Kidney capillary endothelial cell (primary cell): ENCODE measurements at regions not wholly inside any gene's neighbourhood (a gene's known extent, or its start where the extent isn't known, plus 50 kb on each side); places are given as distances from the start of the nearest gene placed in this dataset.

Source experiments
- DNase-seq: peaks from one replicate; pipeline ENCODE4 v3.0.0-alpha.2; 2018; ENCODE audit warnings: low spot score

GRCh38 chr12:89954259-89954658 is 245.6 kb upstream of the ATP2B1 start:
- no peak for DNase-seq

GRCh38 chr12:89951694-89952060 is 243.0 kb upstream of the ATP2B1 start:
- DNase-seq = no peak

- no peak for DNase-seq
Measured at GRCh38 chr12:89951050-89951693, 242.5 kb upstream of the ATP2B1 start.

- DNase-seq = no peak
Measured at GRCh38 chr12:89950421-89950820, 241.8 kb upstream of the ATP2B1 start.

GRCh38 chr12:89949457-89950195 is 241.0 kb upstream of the ATP2B1 start:
- DNase-seq = peak; percentile 72

- no peak for DNase-seq
Measured at GRCh38 chr12:89948271-89949175, 239.9 kb upstream of the ATP2B1 start.

GRCh38 chr12:89947437-89948270 is 239.0 kb upstream of the ATP2B1 start:
- DNase-seq = peak; percentile 76

- no peak for DNase-seq
Measured at GRCh38 chr12:89946518-89947135, 238.0 kb upstream of the ATP2B1 start.

- DNase-seq = no peak
Measured at GRCh38 chr12:89945123-89945522, 236.5 kb upstream of the ATP2B1 start.

- DNase-seq = no peak
Measured at GRCh38 chr12:89943463-89943862, 234.8 kb upstream of the ATP2B1 start.

GRCh38 chr12:89941436-89941835 is 232.8 kb upstream of the ATP2B1 start:
- DNase-seq = no peak

GRCh38 chr12:89939522-89940215 is 231.0 kb upstream of the ATP2B1 start:
- DNase-seq = no peak

- no peak for DNase-seq
Measured at GRCh38 chr12:89936631-89937030, 228.0 kb upstream of the ATP2B1 start.

GRCh38 chr12:89935850-89936249 is 227.2 kb upstream of the ATP2B1 start:
- DNase-seq = peak; percentile 28

- DNase-seq = no peak
Measured at GRCh38 chr12:89933911-89934310, 225.3 kb upstream of the ATP2B1 start.

- DNase-seq = no peak
Measured at GRCh38 chr12:89932954-89933353, 224.3 kb upstream of the ATP2B1 start.

GRCh38 chr12:89928467-89928866 is 219.8 kb upstream of the ATP2B1 start:
- no peak for DNase-seq

GRCh38 chr12:89927226-89927698 is 218.6 kb upstream of the ATP2B1 start:
- DNase-seq = no peak

GRCh38 chr12:89924191-89924590 is 215.6 kb upstream of the ATP2B1 start:
- no peak for DNase-seq

GRCh38 chr12:89923091-89923490 is 214.5 kb upstream of the ATP2B1 start:
- DNase-seq = no peak

GRCh38 chr12:89920866-89921265 is 212.2 kb upstream of the ATP2B1 start:
- no peak for DNase-seq
